H9 (cell line): ENCODE measurements at regions not wholly inside any gene's neighbourhood (a gene's known extent, or its start where the extent isn't known, plus 50 kb on each side); places are given as distances from the start of the nearest gene placed in this dataset.

ENCODE experiments used
- DNase-seq: peaks from one replicate; pipeline ENCODE4 v3.0.0-alpha.2; 2017
- H2AFZ ChIP-seq: one replicate; pipeline ENCODE4 v1.6.1; 2013; ENCODE audit warnings: mild to moderate bottlenecking, low read length, control low read depth, moderate library complexity
- H2AK5ac ChIP-seq: 2 replicates; pipeline ENCODE4 v1.6.1; 2013; ENCODE audit warnings: low read length, control low read depth, mixed read lengths; ENCODE audit not compliant: insufficient read length
- H2BK120ac ChIP-seq: one replicate; pipeline ENCODE4 v1.6.1; 2013; ENCODE audit warnings: low read depth, mild to moderate bottlenecking, low read length, control low read depth, inconsistent platforms; ENCODE audit not compliant: poor library complexity, severe bottlenecking
- H2BK12ac ChIP-seq: 2 replicates; pipeline ENCODE4 v1.6.1; 2013; ENCODE audit warnings: low read length, control low read depth, mixed read lengths, low read depth; ENCODE audit not compliant: insufficient read length
- H2BK15ac ChIP-seq: 2 replicates; pipeline ENCODE4 v1.6.1; 2013; ENCODE audit warnings: low read depth, low read length, control low read depth
- H2BK20ac ChIP-seq: one replicate; pipeline ENCODE4 v1.6.1; 2013; ENCODE audit warnings: low read depth, mild to moderate bottlenecking, low read length, control low read depth, inconsistent platforms; ENCODE audit not compliant: poor library complexity, severe bottlenecking
- H2BK5ac ChIP-seq: 2 replicates; pipeline ENCODE4 v1.6.1; 2013; ENCODE audit warnings: low read length, control low read depth, mixed read lengths; ENCODE audit not compliant: insufficient read length
- H3K14ac ChIP-seq: 2 replicates; pipeline ENCODE4 v1.6.1; 2013; ENCODE audit warnings: low read length, control low read depth; ENCODE audit not compliant: insufficient read depth
- H3K18ac ChIP-seq: 2 replicates; pipeline ENCODE4 v1.6.1; 2013; ENCODE audit warnings: low read depth, mild to moderate bottlenecking, mixed read lengths, low read length, control low read depth; ENCODE audit not compliant: insufficient read length
- H3K23ac ChIP-seq: 2 replicates; pipeline ENCODE4 v1.6.1; 2013; ENCODE audit warnings: low read length, control low read depth, mixed read lengths, low read depth; ENCODE audit not compliant: insufficient read length
- H3K23me2 ChIP-seq: 2 replicates; pipeline ENCODE4 v1.6.1; 2013; ENCODE audit warnings: low read depth, mild to moderate bottlenecking, mixed read lengths, low read length, control low read depth; ENCODE audit not compliant: insufficient read length, poor library complexity, severe bottlenecking
- H3K27ac ChIP-seq: 2 replicates; pipeline ENCODE4 v1.5.1; 2013; ENCODE audit warnings: low read length, control low read depth, mixed read lengths, low read depth; ENCODE audit not compliant: insufficient read length
- H3K27me3 ChIP-seq: 2 replicates; pipeline ENCODE4 v1.6.1; 2013; ENCODE audit warnings: low read length, control low read depth, inconsistent platforms; ENCODE audit not compliant: insufficient read depth
- H3K4ac ChIP-seq: 2 replicates; pipeline ENCODE4 v1.6.1; 2013; ENCODE audit warnings: low read depth, mild to moderate bottlenecking, control low read depth, inconsistent platforms, low read length, moderate library complexity
- H3K4me1 ChIP-seq: 2 replicates; pipeline ENCODE4 v1.6.1; 2013; ENCODE audit warnings: low read length, control low read depth, inconsistent platforms; ENCODE audit not compliant: insufficient read depth
- H3K4me2 ChIP-seq: 2 replicates; pipeline ENCODE4 v1.6.1; 2013; ENCODE audit warnings: low read length, control low read depth, mixed read lengths; ENCODE audit not compliant: insufficient read length, insufficient read depth
- H3K56ac ChIP-seq: 2 replicates; pipeline ENCODE4 v1.6.1; 2013; ENCODE audit warnings: low read depth, mild to moderate bottlenecking, mixed read lengths, low read length, control low read depth; ENCODE audit not compliant: insufficient read length
- H3K79me1 ChIP-seq: 2 replicates; pipeline ENCODE4 v1.6.1; 2013; ENCODE audit warnings: low read depth, mild to moderate bottlenecking, moderate library complexity, low read length, control low read depth, inconsistent platforms; ENCODE audit not compliant: insufficient read depth, poor library complexity, severe bottlenecking
- H3K79me2 ChIP-seq: 2 replicates; pipeline ENCODE4 v1.6.1; 2013; ENCODE audit warnings: low read length, control low read depth, inconsistent platforms; ENCODE audit not compliant: insufficient read depth
- H3K9ac ChIP-seq: 2 replicates; pipeline ENCODE4 v1.6.1; 2013; ENCODE audit warnings: low read length, control low read depth, mixed read lengths; ENCODE audit not compliant: insufficient read length; ENCODE audit errors: extremely low read depth
- H3K9me3 ChIP-seq: one replicate; pipeline ENCODE4 v1.6.1; 2013; ENCODE audit warnings: low read depth, low read length, inconsistent platforms; ENCODE audit not compliant: control insufficient read depth
- H3T11ph ChIP-seq: one replicate; pipeline ENCODE4 v1.6.1; 2013; ENCODE audit warnings: mild to moderate bottlenecking, low read length, control low read depth, inconsistent platforms
- H4K20me1 ChIP-seq: one replicate; pipeline ENCODE4 v1.6.1; 2013; ENCODE audit not compliant: control insufficient read depth, insufficient read length, insufficient read depth
- H4K5ac ChIP-seq: 2 replicates; pipeline ENCODE4 v1.6.1; 2013; ENCODE audit warnings: low read depth, mild to moderate bottlenecking, mixed read lengths, low read length, control low read depth; ENCODE audit not compliant: insufficient read length
- H4K8ac ChIP-seq: replicated peaks from 2 replicates; pipeline ENCODE4 v1.6.1; 2013; ENCODE audit warnings: low read length, control low read depth, mixed read lengths, low read depth; ENCODE audit not compliant: insufficient read length
- H4K91ac ChIP-seq: 2 replicates; pipeline ENCODE4 v1.6.1; 2013; ENCODE audit warnings: low read depth, mild to moderate bottlenecking, moderate library complexity, mixed read lengths, low read length, control low read depth; ENCODE audit not compliant: insufficient read length
- H3K27ac Mint-ChIP-seq, 3 experiments: 2 replicates in 2 of 3; 3 replicates in 1 of 3; pipeline ENCODE4 v1.8.0; 2020 to 2021; ENCODE audit warnings: mixed read lengths in 3 of 3, mild to moderate bottlenecking in 1 of 3, moderate library complexity in 1 of 3
- H3K27me3 Mint-ChIP-seq: 2 replicates; pipeline ENCODE4 v1.8.0; 2021; ENCODE audit warnings: low read depth, mild to moderate bottlenecking, moderate library complexity, mixed read lengths
- H3K36me3 Mint-ChIP-seq, 3 experiments: 2 replicates in 2 of 3; 3 replicates in 1 of 3; pipeline ENCODE4 v1.8.0; 2020 to 2021; ENCODE audit warnings: low read depth in 3 of 3, mixed read lengths in 3 of 3; ENCODE audit not compliant: insufficient read depth in 1 of 3
- H3K4me1 Mint-ChIP-seq, 2 experiments: 2 replicates each; pipeline ENCODE4 v1.8.0; 2020; ENCODE audit warnings: mixed read lengths in 2 of 2
- H3K4me3 Mint-ChIP-seq, 2 experiments: 2 replicates in 1 of 2; 3 replicates in 1 of 2; pipeline ENCODE4 v1.8.0; 2020 to 2021; ENCODE audit warnings: mild to moderate bottlenecking in 2 of 2, mixed read lengths in 2 of 2, moderate library complexity in 1 of 2
- H3K9me3 Mint-ChIP-seq, 2 experiments: 2 replicates in 1 of 2; 3 replicates in 1 of 2; pipeline ENCODE4 v1.8.0; 2020; ENCODE audit warnings: mild to moderate bottlenecking in 2 of 2, mixed read lengths in 2 of 2, moderate library complexity in 1 of 2
- WGBS: extraction: QIAGEN DNeasy Blood & Tissue Kit; methylation state at CpG from one replicate; pipeline ENCODE4 v1.1.7; 2013; ENCODE audit warnings: missing lambda C conversion rate, low lambda C conversion rate, mixed read lengths; ENCODE audit not compliant: insufficient read length; ENCODE audit errors: extremely low coverage; 5-methylcytosine and 5-hydroxymethylcytosine counted together
- TF ChIP-seq, protein P1 (sequence below): fragments of 200-600 bp; sonication (generic); conservative IDR thresholded peaks from 3 replicates; pipeline ENCODE4 v1.8.0; 2021; ENCODE audit warnings: antibody characterized with exemption, mild to moderate bottlenecking

DNA sequence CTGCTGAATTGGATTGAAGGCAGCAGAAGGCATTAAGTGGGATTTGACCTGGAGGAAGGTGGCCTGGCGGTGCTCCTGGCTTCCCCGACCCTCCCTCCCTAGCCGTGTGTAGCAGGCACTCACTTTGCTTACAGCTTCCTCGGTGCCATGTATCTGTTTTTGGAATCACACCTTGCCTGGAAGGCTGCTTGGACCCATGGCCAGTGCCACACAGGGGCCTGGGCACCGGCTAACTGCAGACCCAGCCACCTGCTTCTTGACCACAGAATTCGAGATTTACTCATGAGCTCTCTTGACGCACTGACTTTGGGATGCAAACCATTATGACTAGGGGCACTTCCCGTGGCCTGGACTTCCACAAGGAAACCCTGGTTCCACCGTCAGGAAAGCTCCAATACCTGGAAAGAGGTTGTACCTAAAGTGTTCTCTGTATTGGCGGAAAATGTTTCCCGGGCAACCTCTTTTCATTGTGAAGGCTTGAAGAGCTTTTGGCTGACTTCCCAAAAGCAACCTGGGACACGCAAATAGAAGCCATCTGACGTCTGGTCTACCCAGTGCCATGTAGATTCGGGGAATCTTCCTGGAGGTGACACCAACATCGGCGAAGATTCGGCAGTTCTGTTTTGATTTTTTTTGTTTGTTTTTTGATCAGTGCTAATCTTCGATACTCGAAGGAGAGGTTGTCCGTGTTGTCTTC, 125.6 kb upstream of the RTL1 start:
- TF ChIP-seq, protein P1, sequence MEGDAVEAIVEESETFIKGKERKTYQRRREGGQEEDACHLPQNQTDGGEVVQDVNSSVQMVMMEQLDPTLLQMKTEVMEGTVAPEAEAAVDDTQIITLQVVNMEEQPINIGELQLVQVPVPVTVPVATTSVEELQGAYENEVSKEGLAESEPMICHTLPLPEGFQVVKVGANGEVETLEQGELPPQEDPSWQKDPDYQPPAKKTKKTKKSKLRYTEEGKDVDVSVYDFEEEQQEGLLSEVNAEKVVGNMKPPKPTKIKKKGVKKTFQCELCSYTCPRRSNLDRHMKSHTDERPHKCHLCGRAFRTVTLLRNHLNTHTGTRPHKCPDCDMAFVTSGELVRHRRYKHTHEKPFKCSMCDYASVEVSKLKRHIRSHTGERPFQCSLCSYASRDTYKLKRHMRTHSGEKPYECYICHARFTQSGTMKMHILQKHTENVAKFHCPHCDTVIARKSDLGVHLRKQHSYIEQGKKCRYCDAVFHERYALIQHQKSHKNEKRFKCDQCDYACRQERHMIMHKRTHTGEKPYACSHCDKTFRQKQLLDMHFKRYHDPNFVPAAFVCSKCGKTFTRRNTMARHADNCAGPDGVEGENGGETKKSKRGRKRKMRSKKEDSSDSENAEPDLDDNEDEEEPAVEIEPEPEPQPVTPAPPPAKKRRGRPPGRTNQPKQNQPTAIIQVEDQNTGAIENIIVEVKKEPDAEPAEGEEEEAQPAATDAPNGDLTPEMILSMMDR: no peak
- H4K5ac ChIP-seq: no peak overlapping the region
- Mint-ChIP-seq H3K36me3 (peaks cover 0 to 2% (median 1%) of the 10 kb centered on the region in 3 experiments; a peak in 3 of 7 replicates), H3K4me3 (no peak overlapping the region), H3K9me3 (peaks cover 5 to 7% of the 10 kb centered on the region in 2 experiments; a peak in 4 of 5 replicates), H3K27me3 (peaks cover 10% of the 10 kb centered on the region), H3K4me1 (no peaks in the 10 kb centered on the region), H3K27ac (no peak overlapping the region)
- no peak overlapping the region for H3K9ac ChIP-seq
- H4K91ac ChIP-seq: no peak overlapping the region
- no peak overlapping the region for H4K8ac ChIP-seq
- H3K14ac ChIP-seq: no peak overlapping the region
- no peak overlapping the region for H3K27ac ChIP-seq
- no peak overlapping the region for H2BK20ac ChIP-seq
- no peak overlapping the region for H3K56ac ChIP-seq
- no peaks in the 10 kb centered on the region for H3K79me1 ChIP-seq
- no peaks in the 10 kb centered on the region for H3K4me1 ChIP-seq
- no peaks in the 10 kb centered on the region for H3K27me3 ChIP-seq
- no peaks in the 10 kb centered on the region for H3K79me2 ChIP-seq
- H2AFZ ChIP-seq: no peak overlapping the region
- no peak for DNase-seq
- H3K4me2 ChIP-seq: no peak overlapping the region
- H2BK12ac ChIP-seq: no peak overlapping the region
- no peaks in the 10 kb centered on the region for H4K20me1 ChIP-seq
- H3K23ac ChIP-seq: no peak overlapping the region
- no peaks in the 10 kb centered on the region for H3K23me2 ChIP-seq
- H3K4ac ChIP-seq: no peak overlapping the region
- H3K9me3 ChIP-seq: no peaks in the 10 kb centered on the region
- no peak overlapping the region for H2BK120ac ChIP-seq
- H2BK15ac ChIP-seq: no peak overlapping the region
- H2BK5ac ChIP-seq: no peak overlapping the region
- H3T11ph ChIP-seq: no peak overlapping the region
- H3K18ac ChIP-seq: no peak overlapping the region
- H2AK5ac ChIP-seq: no peak overlapping the region
- no CpG with 5 or more reads among the region's 20 CpGs for WGBS
